ENCODE measurements at regions not wholly inside any gene's neighbourhood (a gene's known extent, or its start where the extent isn't known, plus 50 kb on each side); places are given as distances from the start of the nearest gene placed in this dataset.

GRCh38 chr4:182141061-182141460 lies 102.1 kb upstream of the TENM3 start:
- TF ChIP-seq POLR2A (IDR thresholded peaks at IDR 0.05) (no peak), CTCF (IDR thresholded peaks at IDR 0.05 in 8 of 11, conservative IDR thresholded peaks at IDR 0.05 in 3 of 11) (no peak)
